IMR-90 (cell line): ENCODE measurements at regions not wholly inside any gene's neighbourhood (a gene's known extent, or its start where the extent isn't known, plus 50 kb on each side); places are given as distances from the start of the nearest gene placed in this dataset.

ENCODE experiments used
- ATAC-seq: fragments of 200-7000 bp; cut with Tn5 transposase; 2 replicates; pipeline ENCODE4 v1.9.1; 2020; ENCODE audit warnings: low read depth, mild to moderate bottlenecking, moderate library complexity
- BruUV-seq: library from RNA; stranded (reverse); fragments of 400-500 nt; replicated peaks from 2 replicates; lab custom pipeline; 2021; lab: Mats Ljungman, UMichigan
- CTCF ChIA-PET: fragments of 300-600 bp; formaldehyde crosslinking; extraction: SDS; loops from one replicate; lab custom pipeline; 2021; ENCODE audit warnings: antibody characterized with exemption; lab: Yijun Ruan, JAX
- POLR2A ChIA-PET: fragments of 300-600 bp; sonication (Branson Sonifier 250); formaldehyde crosslinking; loops from one replicate; lab custom pipeline; 2022; ENCODE audit warnings: antibody characterized with exemption; ENCODE audit not compliant: unreplicated experiment; lab: Charles Lee
- DNase-seq: peaks from one replicate; pipeline ENCODE4 v3.0.0; 2013
- H2AFZ ChIP-seq: replicated peaks from 2 replicates; pipeline ENCODE3; 2013; ENCODE audit warnings: low read length, mild to moderate bottlenecking; ENCODE audit not compliant: poor library complexity
- H2AK5ac ChIP-seq: 2 replicates; pipeline ENCODE4 v1.6.1; 2013; ENCODE audit warnings: low read depth, low read length, inconsistent platforms
- H2AK9ac ChIP-seq: replicated peaks from 2 replicates; pipeline ENCODE3; 2013; ENCODE audit warnings: mild to moderate bottlenecking, low read depth, low read length, moderate library complexity; ENCODE audit not compliant: poor library complexity
- H2BK120ac ChIP-seq: 2 replicates; pipeline ENCODE4 v1.6.1; 2013; ENCODE audit warnings: low read depth, low read length, inconsistent platforms
- H2BK15ac ChIP-seq: 3 replicates; pipeline ENCODE4 v1.6.1; 2013; ENCODE audit warnings: low read depth, low read length, inconsistent platforms
- H2BK20ac ChIP-seq: 2 replicates; pipeline ENCODE4 v1.6.1; 2013; ENCODE audit warnings: low read depth, mild to moderate bottlenecking, inconsistent platforms, low read length, moderate library complexity
- H2BK5ac ChIP-seq: 2 replicates; pipeline ENCODE4 v1.6.1; 2013; ENCODE audit warnings: mild to moderate bottlenecking, low read depth, low read length, inconsistent platforms; ENCODE audit not compliant: poor library complexity, severe bottlenecking
- H3K14ac ChIP-seq: replicated peaks from 2 replicates; pipeline ENCODE4 v1.6.1; 2013; ENCODE audit warnings: low read depth, low read length, inconsistent platforms
- H3K18ac ChIP-seq: 2 replicates; pipeline ENCODE4 v1.6.1; 2013; ENCODE audit warnings: low read depth, low read length, control low read depth
- H3K23ac ChIP-seq: 2 replicates; pipeline ENCODE4 v1.6.1; 2013; ENCODE audit warnings: low read depth, low read length, inconsistent platforms
- H3K27ac ChIP-seq: 2 replicates; pipeline ENCODE4 v1.5.1; 2013; ENCODE audit warnings: mild to moderate bottlenecking, control low read depth, low read length; ENCODE audit not compliant: insufficient read depth
- H3K27me3 ChIP-seq: 2 replicates; pipeline ENCODE4 v1.6.1; 2013; ENCODE audit warnings: low read length; ENCODE audit not compliant: control insufficient read depth, insufficient read depth
- H3K36me3 ChIP-seq: 2 replicates; pipeline ENCODE4 v1.6.1; 2013; ENCODE audit warnings: low read length, mixed read lengths; ENCODE audit not compliant: control insufficient read depth, insufficient read depth
- H3K4ac ChIP-seq: 2 replicates; pipeline ENCODE4 v1.6.1; 2013; ENCODE audit warnings: low read depth, low read length, inconsistent platforms
- H3K4me1 ChIP-seq: 2 replicates; pipeline ENCODE4 v1.6.1; 2013; ENCODE audit warnings: low read length, mixed read lengths; ENCODE audit not compliant: control insufficient read depth, insufficient read depth
- H3K4me2 ChIP-seq: 2 replicates; pipeline ENCODE4 v1.6.1; 2013; ENCODE audit warnings: low read depth, mild to moderate bottlenecking, control low read depth, low read length, moderate library complexity
- H3K4me3 ChIP-seq: 2 replicates; pipeline ENCODE4 v1.5.1; 2013; ENCODE audit warnings: low read depth, mild to moderate bottlenecking, control low read depth, low read length, moderate library complexity; ENCODE audit not compliant: insufficient read depth
- H3K56ac ChIP-seq: 2 replicates; pipeline ENCODE4 v1.6.1; 2013; ENCODE audit warnings: low read length, inconsistent platforms; ENCODE audit not compliant: insufficient read depth; ENCODE audit errors: extremely low read depth
- H3K79me1 ChIP-seq, 2 experiments: 2 replicates each; pipeline ENCODE4 v1.6.1; 2013; ENCODE audit warnings: low read length in 2 of 2, inconsistent platforms in 1 of 2, low read depth in 1 of 2
- H3K9ac ChIP-seq: 2 replicates; pipeline ENCODE4 v1.6.1; 2013; ENCODE audit warnings: low read depth, low read length, control low read depth
- H3K9me1 ChIP-seq: 2 replicates; pipeline ENCODE4 v1.6.1; 2013; ENCODE audit warnings: low read length, inconsistent platforms; ENCODE audit not compliant: insufficient read depth
- H3K9me3 ChIP-seq: 2 replicates; pipeline ENCODE4 v1.6.1; 2013; ENCODE audit warnings: low read length; ENCODE audit not compliant: control insufficient read depth, insufficient read depth
- H4K20me1 ChIP-seq: 2 replicates; pipeline ENCODE4 v1.6.1; 2013; ENCODE audit warnings: low read length, inconsistent platforms; ENCODE audit not compliant: insufficient read depth
- H4K5ac ChIP-seq: 2 replicates; pipeline ENCODE4 v1.6.1; 2013; ENCODE audit warnings: mild to moderate bottlenecking, low read depth, low read length, control low read depth
- H4K8ac ChIP-seq, 2 experiments: 2 replicates each; pipeline ENCODE4 v1.6.1; 2013; ENCODE audit warnings: low read depth in 2 of 2, low read length in 2 of 2, control low read depth in 1 of 2, inconsistent platforms in 1 of 2
- H4K91ac ChIP-seq: 2 replicates; pipeline ENCODE4 v1.6.1; 2013; ENCODE audit warnings: low read depth, low read length, inconsistent platforms; ENCODE audit not compliant: insufficient read depth
- CEBPB ChIP-seq: IDR thresholded peaks from 2 replicates; pipeline ENCODE4 v1.6.1; 2012; ENCODE audit warnings: low read depth, low read length, improper control_type of control experiment
- CHD1 ChIP-seq: IDR thresholded peaks from 2 replicates; pipeline ENCODE4 v1.6.1; 2012; ENCODE audit warnings: low read depth, low read length, improper control_type of control experiment
- MAFK ChIP-seq: IDR thresholded peaks from 2 replicates; pipeline ENCODE4 v1.6.1; 2012; ENCODE audit warnings: low read depth, low read length, improper control_type of control experiment
- RCOR1 ChIP-seq: IDR thresholded peaks from 2 replicates; pipeline ENCODE4 v1.6.1; 2012; ENCODE audit warnings: mild to moderate bottlenecking, low read length, improper control_type of control experiment; ENCODE audit not compliant: insufficient replicate concordance
- SMC3 ChIP-seq: fragments of 150-350 bp; IDR thresholded peaks from 2 replicates; pipeline ENCODE4 v1.6.1; 2016; ENCODE audit warnings: low read depth, mild to moderate bottlenecking, antibody characterized with exemption, low read length, moderate library complexity
- dilution Hi-C: fragments of 300-500 bp; cut with HindIII; formaldehyde crosslinking; loops from one replicate; pipeline ENCODE4 v1.14.3; 2018; ENCODE audit warnings: low sequenced_read_pairs; ENCODE audit not compliant: unreplicated experiment
- in situ Hi-C: fragments of 300-500 bp; cut with MboI; formaldehyde crosslinking; loops from 3 replicates; pipeline ENCODE4 v1.14.3; 2019; ENCODE audit warnings: low sequenced_read_pairs, inconsistent platforms, mixed read lengths
- intact Hi-C: fragments of 100-400 bp; cut with micrococcal nuclease; formaldehyde crosslinking; loops from 2 replicates; pipeline ENCODE4 v1.10.0; 2022
- TF ChIP-seq, protein P1 (sequence below): conservative IDR thresholded peaks from 2 replicates; pipeline ENCODE4 v1.5.1; 2012; ENCODE audit warnings: mild to moderate bottlenecking, low read depth, low read length, improper control_type of control experiment

DNA sequence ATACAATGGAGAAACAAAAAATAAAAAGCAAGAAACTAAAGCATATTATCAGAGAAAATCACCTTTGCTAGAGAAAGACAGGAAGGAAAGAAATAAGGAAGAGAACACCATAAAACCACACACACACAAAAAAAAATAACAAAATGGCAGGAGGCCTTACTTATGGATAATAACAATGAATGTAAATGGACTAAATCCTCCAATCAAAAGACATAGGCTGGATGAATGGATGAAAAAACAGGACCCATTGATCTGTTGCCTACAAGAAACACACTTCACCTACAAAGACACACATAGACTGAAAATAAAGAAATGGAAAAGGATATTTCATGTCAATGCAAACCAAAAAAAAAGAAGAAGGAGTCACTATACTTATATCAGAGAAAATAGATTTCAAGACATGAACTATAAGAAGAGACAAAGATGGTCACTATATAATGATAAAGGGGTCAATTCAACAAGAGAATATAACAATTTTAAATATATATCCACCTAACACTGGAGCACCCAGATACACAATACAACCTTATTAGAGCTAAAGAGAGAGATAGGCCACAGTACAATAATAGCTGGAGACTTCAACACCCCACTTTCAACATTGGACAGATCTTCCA, 693.6 kb downstream of the HACE1 start:
- Histone ChIP-seq H4K91ac (no peak overlapping the region), H3K56ac (no peak overlapping the region), H3K18ac (no peak overlapping the region), H3K36me3 (no peaks in the 10 kb centered on the region), H3K4ac (no peak overlapping the region), H2BK15ac (no peak overlapping the region), H3K9ac (no peak overlapping the region), H3K9me1 (no peaks in the 10 kb centered on the region), H3K4me3 (no peak overlapping the region), H3K23ac (no peak overlapping the region), H4K8ac (no peak overlapping the region), H2AFZ (no peak overlapping the region), H2BK20ac (no peak overlapping the region), H2AK5ac (no peak overlapping the region), H4K20me1 (no peaks in the 10 kb centered on the region), H3K79me1 (no peaks in the 10 kb centered on the region), H2BK120ac (no peak overlapping the region), H3K27ac (no peak overlapping the region), H3K9me3 (peaks cover 20% of the 10 kb centered on the region), H2BK5ac (no peak overlapping the region), H3K4me1 (no peaks in the 10 kb centered on the region), H3K14ac (no peak overlapping the region), H2AK9ac (no peak overlapping the region), H4K5ac (no peak overlapping the region), H3K27me3 (no peaks in the 10 kb centered on the region), H3K4me2 (no peak overlapping the region)
- ATAC-seq (no peak), DNase-seq (no peak)
- in situ Hi-C loops (no loop called here), dilution Hi-C loops (no loop called here), intact Hi-C loops (no loop called here)
- POLR2A ChIA-PET: no interaction called here
- no peak for TF ChIP-seq MAFK
- TF ChIP-seq SMC3: no peak
- TF ChIP-seq RCOR1: no peak
- TF ChIP-seq CHD1: no peak
- TF ChIP-seq, protein P1, sequence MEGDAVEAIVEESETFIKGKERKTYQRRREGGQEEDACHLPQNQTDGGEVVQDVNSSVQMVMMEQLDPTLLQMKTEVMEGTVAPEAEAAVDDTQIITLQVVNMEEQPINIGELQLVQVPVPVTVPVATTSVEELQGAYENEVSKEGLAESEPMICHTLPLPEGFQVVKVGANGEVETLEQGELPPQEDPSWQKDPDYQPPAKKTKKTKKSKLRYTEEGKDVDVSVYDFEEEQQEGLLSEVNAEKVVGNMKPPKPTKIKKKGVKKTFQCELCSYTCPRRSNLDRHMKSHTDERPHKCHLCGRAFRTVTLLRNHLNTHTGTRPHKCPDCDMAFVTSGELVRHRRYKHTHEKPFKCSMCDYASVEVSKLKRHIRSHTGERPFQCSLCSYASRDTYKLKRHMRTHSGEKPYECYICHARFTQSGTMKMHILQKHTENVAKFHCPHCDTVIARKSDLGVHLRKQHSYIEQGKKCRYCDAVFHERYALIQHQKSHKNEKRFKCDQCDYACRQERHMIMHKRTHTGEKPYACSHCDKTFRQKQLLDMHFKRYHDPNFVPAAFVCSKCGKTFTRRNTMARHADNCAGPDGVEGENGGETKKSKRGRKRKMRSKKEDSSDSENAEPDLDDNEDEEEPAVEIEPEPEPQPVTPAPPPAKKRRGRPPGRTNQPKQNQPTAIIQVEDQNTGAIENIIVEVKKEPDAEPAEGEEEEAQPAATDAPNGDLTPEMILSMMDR: no peak
- no peak for TF ChIP-seq CEBPB
- CTCF ChIA-PET: no interaction called here
- no TSS peak for BruUV-seq
